SU-DHL-6 (cell line): ENCODE measurements at regions not wholly inside any gene's neighbourhood (a gene's known extent, or its start where the extent isn't known, plus 50 kb on each side); places are given as distances from the start of the nearest gene placed in this dataset.

Experiments used
- H2AFZ ChIP-seq: fragments of 200-600 bp; sonication (generic); 2 replicates; pipeline ENCODE4 v1.6.1; 2014; ENCODE audit warnings: low read depth, mild to moderate bottlenecking, moderate library complexity, mixed read lengths, antibody characterized with exemption, low read length; ENCODE audit not compliant: severe bottlenecking
- H3F3A ChIP-seq: fragments of 200-600 bp; shearing (Covaris generic); 2 replicates; pipeline ENCODE4 v1.6.0; 2016; ENCODE audit warnings: antibody characterized with exemption, mild to moderate bottlenecking; ENCODE audit not compliant: insufficient read depth
- H3K27ac ChIP-seq: fragments of 200-600 bp; sonication (generic); 2 replicates; pipeline ENCODE4 v1.5.1; 2016; ENCODE audit warnings: low read depth, mild to moderate bottlenecking, low read length, moderate library complexity, mixed read lengths
- H3K27me3 ChIP-seq: fragments of 200-600 bp; sonication (generic), shearing (Covaris generic); 2 replicates; pipeline ENCODE4 v1.6.0; 2014; ENCODE audit warnings: mild to moderate bottlenecking, low read length
- H3K36me3 ChIP-seq: fragments of 200-600 bp; sonication (generic); 2 replicates; pipeline ENCODE4 v1.6.1; 2014; ENCODE audit warnings: mild to moderate bottlenecking, low read length, mixed read lengths
- H3K4me2 ChIP-seq: fragments of 300-600, 200-600 bp; shearing (Covaris generic), sonication (generic); 2 replicates; pipeline ENCODE4 v1.6.0; 2014; ENCODE audit warnings: low read length, low read depth, mild to moderate bottlenecking; ENCODE audit not compliant: poor library complexity, severe bottlenecking
- H3K4me3 ChIP-seq: fragments of 200-600 bp; sonication (generic); 2 replicates; pipeline ENCODE4 v1.5.1; 2014; ENCODE audit warnings: antibody characterized with exemption, low read length, mild to moderate bottlenecking, mixed read lengths; ENCODE audit not compliant: insufficient read depth, poor library complexity, severe bottlenecking
- H3K79me2 ChIP-seq: fragments of 200-600 bp; sonication (generic); 2 replicates; pipeline ENCODE4 v1.6.1; 2014; ENCODE audit warnings: mild to moderate bottlenecking, low read length, moderate library complexity; ENCODE audit not compliant: insufficient read depth
- H3K9ac ChIP-seq: fragments of 200-600 bp; sonication (generic); 2 replicates; pipeline ENCODE4 v1.7.0; 2014; ENCODE audit warnings: mild to moderate bottlenecking, low read length
- H3K9me2 ChIP-seq: fragments of 200-600 bp; sonication (generic); replicated peaks from 2 replicates; pipeline ENCODE4 v1.6.1; 2014; ENCODE audit warnings: low read length; ENCODE audit not compliant: insufficient read depth
- H3K9me3 ChIP-seq: fragments of 200-600 bp; sonication (generic); 2 replicates; pipeline ENCODE4 v1.6.1; 2014; ENCODE audit warnings: low read length, mixed read lengths; ENCODE audit not compliant: insufficient read depth
- H4K20me1 ChIP-seq: fragments of 200-600 bp; sonication (generic); 2 replicates; pipeline ENCODE4 v1.6.1; 2014; ENCODE audit warnings: low read depth, mild to moderate bottlenecking, antibody characterized with exemption, low read length, moderate library complexity, mixed read lengths
- EZH2phosphoT487 ChIP-seq: fragments of 200-600 bp; sonication (generic), shearing (Covaris generic); conservative IDR thresholded peaks from 2 replicates; pipeline ENCODE4 v1.6.1; 2018; ENCODE audit warnings: mild to moderate bottlenecking, antibody characterized with exemption, low read length, moderate library complexity, mixed read lengths
- TF ChIP-seq, protein P1 (sequence below): fragments of 200-600 bp; sonication (generic); IDR thresholded peaks from one replicate; pipeline ENCODE4 v1.5.1; 2017; ENCODE audit warnings: antibody characterized with exemption, mild to moderate bottlenecking, low read length, moderate library complexity; ENCODE audit not compliant: insufficient read depth, poor library complexity, severe bottlenecking

DNA sequence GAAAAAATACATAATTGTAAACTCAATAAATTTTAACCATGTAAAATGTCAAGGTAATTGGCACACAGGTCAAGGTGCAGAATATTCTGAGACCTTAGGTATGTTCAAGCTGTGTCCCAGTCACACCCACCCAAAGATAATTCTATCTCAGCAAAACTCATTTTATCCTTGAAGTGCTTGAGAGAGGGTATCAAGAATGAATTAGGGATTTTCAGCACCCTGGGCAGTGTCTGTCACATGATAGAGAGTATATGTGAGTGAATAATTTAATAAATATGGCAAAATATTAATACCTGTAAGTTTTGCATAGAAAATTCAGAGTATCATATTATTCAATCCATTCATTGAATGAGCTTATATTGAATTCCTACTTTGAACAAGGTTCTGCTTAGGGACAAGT lies 567.9 kb downstream of the FBXO15 start:
- no peaks in the 10 kb centered on the region for H3F3A ChIP-seq
- no peak overlapping the region for H3K4me3 ChIP-seq
- no peaks in the 10 kb centered on the region for H3K36me3 ChIP-seq
- no peaks in the 10 kb centered on the region for H4K20me1 ChIP-seq
- TF ChIP-seq EZH2phosphoT487 = no peak
- TF ChIP-seq, protein P1, sequence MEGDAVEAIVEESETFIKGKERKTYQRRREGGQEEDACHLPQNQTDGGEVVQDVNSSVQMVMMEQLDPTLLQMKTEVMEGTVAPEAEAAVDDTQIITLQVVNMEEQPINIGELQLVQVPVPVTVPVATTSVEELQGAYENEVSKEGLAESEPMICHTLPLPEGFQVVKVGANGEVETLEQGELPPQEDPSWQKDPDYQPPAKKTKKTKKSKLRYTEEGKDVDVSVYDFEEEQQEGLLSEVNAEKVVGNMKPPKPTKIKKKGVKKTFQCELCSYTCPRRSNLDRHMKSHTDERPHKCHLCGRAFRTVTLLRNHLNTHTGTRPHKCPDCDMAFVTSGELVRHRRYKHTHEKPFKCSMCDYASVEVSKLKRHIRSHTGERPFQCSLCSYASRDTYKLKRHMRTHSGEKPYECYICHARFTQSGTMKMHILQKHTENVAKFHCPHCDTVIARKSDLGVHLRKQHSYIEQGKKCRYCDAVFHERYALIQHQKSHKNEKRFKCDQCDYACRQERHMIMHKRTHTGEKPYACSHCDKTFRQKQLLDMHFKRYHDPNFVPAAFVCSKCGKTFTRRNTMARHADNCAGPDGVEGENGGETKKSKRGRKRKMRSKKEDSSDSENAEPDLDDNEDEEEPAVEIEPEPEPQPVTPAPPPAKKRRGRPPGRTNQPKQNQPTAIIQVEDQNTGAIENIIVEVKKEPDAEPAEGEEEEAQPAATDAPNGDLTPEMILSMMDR = no peak
- H2AFZ ChIP-seq = no peak overlapping the region
- no peaks in the 10 kb centered on the region for H3K27me3 ChIP-seq
- H3K27ac ChIP-seq = no peak overlapping the region
- no peak overlapping the region for H3K9ac ChIP-seq
- no peaks in the 10 kb centered on the region for H3K9me3 ChIP-seq
- H3K4me2 ChIP-seq = no peak overlapping the region
- H3K9me2 ChIP-seq = no peaks in the 10 kb centered on the region
- H3K79me2 ChIP-seq = no peaks in the 10 kb centered on the region

DNA sequence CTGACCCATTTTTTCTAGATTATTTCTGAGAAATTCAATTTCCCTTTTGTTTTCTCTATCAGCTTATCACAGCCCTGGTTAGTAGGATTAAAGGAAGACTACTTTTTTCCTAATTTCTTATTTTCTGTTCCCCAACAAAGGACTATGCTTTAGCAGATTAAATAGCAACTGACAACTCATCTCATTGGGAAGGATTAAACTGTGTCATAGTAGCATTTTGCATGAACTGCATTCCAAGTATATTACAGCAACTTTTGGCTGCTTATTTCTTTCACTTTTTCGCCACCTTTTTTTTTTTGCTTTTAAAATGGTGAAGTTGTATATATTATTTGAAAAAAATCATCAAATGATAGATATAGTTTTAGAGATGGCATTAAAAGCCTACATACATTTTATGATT lies 570.3 kb downstream of the FBXO15 start:
- no peak overlapping the region for H3K4me3 ChIP-seq
- no peak overlapping the region for H2AFZ ChIP-seq
- H3K27ac ChIP-seq = no peak overlapping the region
- no peaks in the 10 kb centered on the region for H3K79me2 ChIP-seq
- H3K4me2 ChIP-seq = no peak overlapping the region
- H3K36me3 ChIP-seq = no peaks in the 10 kb centered on the region
- no peaks in the 10 kb centered on the region for H3K27me3 ChIP-seq
- no peaks in the 10 kb centered on the region for H3F3A ChIP-seq
- H4K20me1 ChIP-seq = no peaks in the 10 kb centered on the region
- TF ChIP-seq, protein P1 = no peak
- no peak for TF ChIP-seq EZH2phosphoT487
- H3K9ac ChIP-seq = no peak overlapping the region
- H3K9me3 ChIP-seq = no peaks in the 10 kb centered on the region
- H3K9me2 ChIP-seq = no peaks in the 10 kb centered on the region

DNA sequence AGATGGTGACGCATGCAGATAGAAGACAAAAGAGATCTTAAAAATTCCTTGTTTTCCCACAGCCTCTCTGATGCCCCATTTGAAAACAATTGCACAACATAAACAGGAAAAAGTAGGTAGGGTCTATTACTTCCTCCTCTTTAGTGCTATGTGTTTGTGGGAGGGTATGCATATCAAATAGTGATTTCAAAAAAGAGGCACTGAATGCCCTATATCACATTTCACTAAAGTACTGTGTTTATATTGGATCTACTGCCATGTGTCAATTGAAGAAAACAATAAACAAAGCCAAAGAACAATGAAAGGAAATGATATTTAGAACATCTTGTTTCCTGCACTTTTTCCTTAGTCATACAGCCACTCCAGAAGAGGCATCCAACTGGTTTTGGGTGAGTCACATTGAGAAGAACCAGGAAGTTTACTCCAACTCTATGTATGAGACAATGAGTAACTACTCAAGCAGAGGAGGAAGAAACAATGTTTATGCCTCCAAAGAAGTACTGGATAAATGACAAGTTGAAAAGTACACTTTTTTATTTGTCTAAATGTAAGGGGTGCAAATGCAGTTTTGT lies 583.6 kb downstream of the FBXO15 start:
- Histone ChIP-seq H3K9ac (no peak overlapping the region), H3K4me3 (no peak overlapping the region), H4K20me1 (no peaks in the 10 kb centered on the region), H3F3A (no peaks in the 10 kb centered on the region), H3K36me3 (no peaks in the 10 kb centered on the region), H2AFZ (no peak overlapping the region), H3K27me3 (no peaks in the 10 kb centered on the region), H3K9me2 (no peaks in the 10 kb centered on the region), H3K4me2 (no peak overlapping the region), H3K79me2 (no peaks in the 10 kb centered on the region), H3K27ac (no peak overlapping the region), H3K9me3 (no peaks in the 10 kb centered on the region)
- TF ChIP-seq EZH2phosphoT487 = no peak
- TF ChIP-seq, protein P1 = no peak
